ENCODE measurements at regions not wholly inside any gene's neighbourhood (a gene's known extent, or its start where the extent isn't known, plus 50 kb on each side); places are given as distances from the start of the nearest gene placed in this dataset.
A peak's percentile ranks its signal among the peaks of the same experiment; 100 is the strongest.
"Not testable (repeated sequence)": the region's sequence is repeated elsewhere in the genome, so short reads cannot be mapped to it uniquely, and the experiment has no call there.

DNA sequence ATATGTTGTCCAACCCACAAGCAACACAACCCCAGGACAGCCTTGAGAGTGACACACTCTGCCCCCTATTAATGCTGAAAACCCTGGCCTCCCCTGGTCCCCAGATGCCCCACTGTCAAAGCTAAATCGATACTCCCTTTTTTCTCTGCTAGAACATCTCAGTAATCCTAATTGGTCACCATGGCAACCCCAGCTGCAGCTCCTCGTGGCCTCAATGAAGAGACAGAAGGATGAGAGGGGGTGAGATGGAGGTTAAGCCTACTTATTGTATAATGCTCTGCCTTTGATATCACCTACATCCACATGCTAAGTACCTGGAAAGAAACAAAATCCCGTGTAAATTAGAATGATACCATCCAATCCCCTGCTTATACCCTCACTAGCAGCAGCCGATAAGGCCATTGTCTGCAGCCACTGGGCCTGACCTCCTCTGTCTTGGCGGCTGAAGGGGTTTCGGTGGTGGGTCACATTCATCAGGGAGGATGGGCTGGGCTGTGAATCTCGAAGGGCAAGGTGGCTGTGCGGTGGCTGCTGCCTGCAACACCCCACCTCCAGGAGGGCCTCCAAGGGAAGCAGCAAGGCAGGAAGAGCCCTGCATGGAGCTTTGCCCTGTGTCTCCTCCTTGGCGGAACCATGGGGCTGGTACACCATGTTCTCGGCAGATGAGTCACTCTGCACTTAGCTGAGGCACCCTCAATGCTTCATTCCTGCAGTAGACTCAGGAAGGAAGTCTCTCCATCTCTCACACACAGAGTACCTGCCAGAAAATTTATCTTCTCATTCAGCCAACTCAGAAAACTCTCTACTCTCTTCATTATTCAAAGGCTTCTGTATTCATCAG is 399.5 kb downstream of the BUD13 start:
- no peak for DNase-seq (ENCODE audit: low spot score)

DNA sequence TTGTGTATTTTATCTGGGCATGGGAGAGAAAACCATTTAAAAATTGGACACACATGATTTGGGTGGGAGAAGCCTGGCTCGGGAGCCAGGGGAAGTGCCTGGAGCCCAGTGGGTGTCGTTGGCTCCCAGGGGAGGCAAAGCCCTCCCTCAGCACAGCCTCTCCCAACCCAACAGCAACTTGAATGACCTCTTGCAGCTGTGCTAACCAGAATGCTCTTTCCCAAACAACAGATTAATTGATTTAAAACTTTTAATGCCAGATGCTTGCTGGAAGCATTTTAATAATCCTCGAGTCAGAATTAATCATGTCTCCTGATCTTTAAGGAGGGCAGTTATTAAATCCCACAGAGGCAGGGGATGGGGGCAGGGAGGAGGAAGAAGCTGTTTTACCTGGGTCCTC is 401.6 kb downstream of the BUD13 start:
- no peak for DNase-seq (ENCODE audit: low spot score)

DNA sequence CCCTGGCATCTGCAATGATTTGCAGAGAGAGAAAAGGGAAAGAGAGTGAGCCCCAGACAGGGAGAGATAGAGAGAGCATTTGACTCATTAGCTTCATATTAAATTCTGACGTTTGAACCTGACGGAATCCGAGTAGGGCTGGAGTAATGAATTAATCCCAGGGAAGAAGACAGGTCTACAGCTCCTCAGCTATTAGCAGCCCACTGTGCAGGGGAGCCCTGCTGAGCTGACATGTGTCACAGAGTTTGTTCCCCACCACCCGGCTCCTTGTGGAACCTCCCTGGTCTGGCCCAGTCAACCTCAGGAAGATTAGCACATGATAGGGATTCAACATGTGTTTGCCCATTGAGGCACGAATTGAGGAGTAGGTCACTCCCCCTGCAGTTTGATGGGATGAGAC is 404.0 kb downstream of the BUD13 start:
- DNase-seq (ENCODE audit: low spot score): no peak

DNA sequence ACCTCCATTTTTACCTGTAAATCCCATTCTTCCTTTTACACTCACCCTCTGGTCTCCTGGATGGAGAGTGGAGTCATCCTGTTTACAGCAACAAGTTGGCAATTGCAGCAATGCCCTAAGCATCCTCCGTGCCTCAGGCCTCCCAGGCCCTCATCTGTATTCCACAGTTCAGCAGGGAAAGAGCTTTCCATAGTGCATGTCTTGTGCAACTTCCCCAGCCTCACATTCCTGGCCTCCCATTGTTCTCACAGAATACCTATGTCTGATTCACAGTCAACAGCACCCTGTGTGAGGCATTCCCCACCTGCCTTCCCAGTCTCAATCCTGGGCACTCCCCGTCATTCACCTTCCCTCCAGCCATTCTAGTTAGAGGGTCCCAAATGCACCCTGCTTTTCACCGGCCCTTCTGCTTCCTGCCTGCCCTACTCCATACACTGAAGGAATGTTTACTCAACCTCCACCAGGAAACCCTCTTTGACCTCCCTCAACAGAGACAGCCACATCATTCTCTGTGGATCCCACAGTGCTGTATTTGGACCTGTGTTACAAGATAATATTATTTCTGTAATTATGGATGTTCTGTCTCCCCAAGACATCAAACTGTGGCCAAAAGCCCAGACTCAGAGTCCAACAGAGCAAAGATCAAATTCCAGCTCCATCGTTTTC is 405.7 kb downstream of the BUD13 start:
- DNase-seq (ENCODE audit: low spot score): peak; percentile 10

DNA sequence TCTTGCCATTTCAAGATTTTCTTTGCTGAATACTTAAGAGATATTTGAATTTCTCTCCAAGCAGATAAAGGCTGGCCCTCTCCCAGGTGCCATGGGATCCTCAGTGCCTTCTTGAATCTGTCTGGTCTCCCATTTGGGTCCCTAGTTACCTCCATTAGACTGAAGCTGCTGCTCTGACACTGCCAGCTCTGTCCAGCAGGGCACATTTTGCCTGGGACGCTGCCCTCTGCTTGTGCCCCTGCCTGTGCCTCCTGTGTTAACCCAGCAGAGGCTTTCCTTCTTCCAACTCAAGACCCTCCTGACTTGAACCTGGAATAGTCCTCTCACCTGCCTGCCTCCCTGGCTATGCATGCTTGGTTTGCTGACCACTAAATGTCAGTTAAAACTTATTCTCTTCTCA is 406.3 kb downstream of the BUD13 start:
- no peak for DNase-seq (ENCODE audit: low spot score)

DNA sequence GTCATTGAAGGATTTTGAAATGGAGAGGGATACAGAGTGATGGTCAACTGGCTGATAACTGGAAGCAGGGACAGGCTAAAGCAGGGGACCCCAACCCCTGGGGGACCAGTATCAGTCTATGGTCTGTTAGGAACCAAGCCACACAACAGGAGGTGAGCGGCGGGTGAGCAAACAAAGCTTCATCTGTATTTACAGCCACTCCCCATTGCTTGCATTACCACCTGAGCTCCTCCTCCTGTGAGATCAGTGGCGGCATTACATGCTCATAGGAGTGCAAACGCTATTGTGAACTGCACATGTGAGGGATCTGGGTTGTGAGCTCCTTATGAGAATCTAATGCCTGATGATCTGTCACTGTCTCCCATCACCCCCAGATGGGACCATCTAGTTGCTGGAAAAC is 407.9 kb downstream of the BUD13 start:
- DNase-seq (ENCODE audit: low spot score): not testable (repeated sequence)

DNA sequence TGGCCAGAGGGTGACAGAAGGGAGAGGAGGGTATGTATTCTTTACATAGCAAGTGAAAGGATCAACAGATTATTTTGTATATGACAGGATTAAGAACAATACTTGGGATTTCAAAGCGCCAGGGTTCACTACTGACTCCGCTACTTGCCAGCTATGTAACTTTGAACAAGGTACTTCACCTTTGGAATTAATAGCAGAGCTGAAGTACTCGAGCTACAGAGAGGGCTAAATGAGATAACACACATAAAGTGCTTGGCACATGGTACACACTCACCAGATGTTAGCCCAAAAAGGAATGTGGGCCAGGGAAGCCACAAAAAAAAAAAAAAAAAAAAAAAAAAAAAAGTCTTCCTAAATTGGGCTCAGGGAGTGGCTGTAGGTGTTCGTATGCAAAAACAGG is 408.4 kb downstream of the BUD13 start:
- DNase-seq (ENCODE audit: low spot score): no peak

DNA sequence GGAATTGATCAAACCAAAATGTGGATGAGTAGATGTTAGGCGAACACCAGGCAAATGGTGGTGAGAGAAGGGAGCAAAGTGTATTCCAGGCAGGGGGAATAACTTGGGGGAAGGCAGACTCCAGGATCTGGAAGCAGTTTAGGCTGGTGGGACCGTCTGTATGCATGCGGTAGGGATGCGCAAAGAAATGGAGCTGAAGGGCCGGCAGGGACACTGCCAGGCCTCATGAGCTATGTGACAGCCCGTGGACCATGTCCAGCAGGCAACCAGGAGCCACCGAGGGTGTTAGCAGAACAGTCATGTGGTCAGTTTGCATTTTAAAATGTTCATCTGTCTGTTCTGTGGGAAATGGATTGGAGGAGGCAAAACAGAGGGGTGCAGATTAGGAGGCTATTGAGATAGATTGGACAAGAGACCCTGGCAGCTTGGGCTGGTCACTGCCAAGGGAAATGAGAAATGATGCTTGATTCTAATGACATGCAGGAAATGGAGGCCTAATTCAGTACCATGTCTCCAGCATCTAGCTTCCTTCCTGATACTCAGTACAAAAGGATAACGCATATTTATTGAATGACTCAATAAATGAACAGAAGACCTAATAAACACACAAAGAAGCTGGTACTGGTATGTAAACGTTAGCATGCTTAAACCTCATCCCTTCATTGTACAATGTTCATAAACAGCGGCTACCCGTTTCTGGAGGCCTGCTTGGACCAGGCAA is 412.4 kb downstream of the BUD13 start:
- DNase-seq (ENCODE audit: low spot score): no peak

DNA sequence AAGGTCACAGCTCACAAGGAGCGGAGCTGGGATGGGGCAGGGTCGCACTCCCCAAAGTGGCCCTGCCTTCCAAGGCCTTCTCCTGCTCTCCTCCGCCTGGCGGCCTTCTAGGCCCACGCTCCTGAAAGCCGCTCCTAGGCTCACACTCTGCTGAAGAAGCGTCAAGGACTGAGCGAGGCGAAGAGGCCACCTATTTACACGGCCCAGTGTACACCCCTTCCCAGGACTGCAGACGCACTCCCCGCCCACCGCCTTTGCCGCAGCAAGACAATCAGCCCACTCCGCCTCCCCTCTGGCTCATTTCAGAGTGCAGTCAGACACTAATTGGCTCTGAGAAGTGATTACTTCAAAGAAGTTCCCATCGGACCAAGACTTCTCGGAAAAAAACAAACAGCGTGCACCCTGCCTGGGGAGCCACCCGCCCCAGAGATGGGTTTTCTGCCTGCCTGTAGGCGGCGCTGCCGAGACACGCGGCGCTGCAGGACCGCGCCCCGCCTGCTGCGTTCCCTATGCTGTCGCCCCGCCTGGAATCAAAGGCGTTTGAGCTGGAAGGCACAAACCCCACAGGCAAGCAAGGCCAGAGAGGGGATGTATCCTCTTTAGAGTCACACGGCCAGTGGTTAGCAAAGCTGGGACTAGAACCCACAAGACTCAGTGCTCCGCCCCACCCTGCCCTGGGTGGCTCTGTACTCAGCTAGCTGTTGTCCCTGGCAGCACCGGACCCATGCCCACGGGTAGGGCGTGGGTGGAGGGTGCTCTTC is 414.8 kb downstream of the BUD13 start:
- no peak for DNase-seq (ENCODE audit: low spot score)

DNA sequence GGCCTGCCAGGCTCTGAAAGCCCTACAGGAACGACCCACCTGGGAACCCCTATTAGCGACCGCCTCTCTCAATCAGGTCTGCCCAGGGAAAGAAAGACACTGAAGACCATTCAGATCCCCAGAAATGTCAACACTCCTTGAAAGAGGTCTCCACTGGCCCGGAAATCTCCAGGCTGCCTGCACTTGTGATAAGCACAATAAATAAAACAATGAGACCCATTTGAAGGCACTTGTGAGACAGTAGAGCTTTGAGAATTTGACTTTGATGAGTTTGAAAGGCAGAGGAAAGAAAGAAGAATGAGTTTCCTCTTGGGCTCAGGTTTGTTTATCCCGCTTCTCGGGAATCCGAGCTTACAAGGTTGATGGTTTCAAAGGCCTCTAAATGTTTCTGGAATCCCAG is 416.3 kb downstream of the BUD13 start:
- DNase-seq (ENCODE audit: low spot score): no peak

DNA sequence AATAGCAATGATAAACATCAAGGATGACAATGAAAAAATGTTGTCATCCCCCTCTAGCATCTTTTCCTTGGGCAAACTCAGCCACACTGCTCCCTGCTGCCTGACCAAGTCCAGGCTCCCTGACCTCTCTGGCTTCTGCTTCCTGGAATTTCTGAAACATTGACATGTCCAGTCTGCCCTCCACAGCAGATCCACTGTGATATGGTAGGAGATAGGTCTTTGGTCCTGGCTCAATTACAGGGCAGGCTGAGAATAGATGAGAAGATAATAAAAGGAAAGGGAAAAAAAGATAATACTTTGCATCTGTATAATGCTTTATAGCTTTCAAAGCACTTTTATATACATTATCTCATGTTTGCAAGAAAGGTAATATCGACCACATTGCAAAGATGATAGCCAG is 417.7 kb downstream of the BUD13 start:
- DNase-seq (ENCODE audit: low spot score): no peak

DNA sequence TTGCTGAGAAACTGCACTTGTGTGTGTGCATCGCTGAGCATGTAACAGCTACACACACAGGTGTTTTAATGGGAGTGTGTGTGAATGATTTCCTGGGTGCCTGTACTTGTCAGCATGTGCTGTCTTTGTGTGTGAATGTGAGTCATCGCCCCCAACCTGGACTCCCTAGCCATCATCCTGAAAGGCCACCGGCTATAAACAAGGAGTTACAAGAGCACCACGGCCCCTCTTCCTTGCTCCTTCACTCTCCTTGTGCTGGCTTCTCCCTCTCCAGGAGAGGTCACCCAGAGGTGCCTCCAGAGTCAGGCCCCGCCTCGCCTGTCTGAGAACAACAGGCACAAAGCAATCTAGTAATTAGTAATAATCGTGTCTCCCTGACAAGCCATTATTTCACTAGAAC is 419.2 kb downstream of the BUD13 start:
- DNase-seq (ENCODE audit: low spot score): no peak

DNA sequence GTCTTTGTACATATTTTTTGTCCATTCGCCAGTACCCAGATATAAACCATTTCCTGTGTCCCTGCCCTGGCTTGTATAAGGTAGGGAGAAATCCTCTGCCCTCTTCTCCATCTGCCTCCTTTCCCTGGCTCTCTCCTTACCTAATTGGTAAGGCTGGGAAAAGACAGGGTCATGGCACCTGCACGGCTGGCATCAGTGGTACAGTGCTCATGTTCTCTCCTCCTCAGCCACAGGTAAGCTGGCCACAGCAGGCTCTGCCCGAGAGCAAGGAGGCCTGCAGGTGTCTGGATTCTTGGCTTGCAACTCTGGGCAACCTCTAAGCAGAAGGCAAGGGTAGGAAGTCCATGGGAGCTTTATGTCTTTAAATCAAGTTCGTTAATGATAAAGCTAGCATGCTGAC is 419.9 kb downstream of the BUD13 start:
- DNase-seq (ENCODE audit: low spot score): no peak

DNA sequence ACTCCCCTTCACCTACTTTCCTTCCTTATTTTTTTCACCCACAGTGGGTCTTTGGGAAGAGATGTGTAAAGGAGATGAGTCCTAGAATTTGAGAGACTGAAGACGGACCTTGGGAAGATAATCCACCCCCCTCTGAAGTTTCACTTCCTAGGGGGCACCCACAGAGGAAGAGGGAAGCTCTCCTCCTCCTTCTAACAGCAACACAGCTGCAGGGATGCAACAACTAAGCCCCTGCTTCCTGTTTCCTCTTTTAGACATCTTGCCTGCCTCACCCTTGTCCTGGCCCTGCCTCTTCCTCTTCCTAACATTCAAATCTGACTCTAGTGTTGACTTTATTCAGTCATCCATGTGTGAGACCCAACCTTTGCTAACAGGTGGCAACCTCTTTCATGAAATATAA is 424.6 kb downstream of the BUD13 start:
- DNase-seq (ENCODE audit: low spot score): peak; percentile 80

DNA sequence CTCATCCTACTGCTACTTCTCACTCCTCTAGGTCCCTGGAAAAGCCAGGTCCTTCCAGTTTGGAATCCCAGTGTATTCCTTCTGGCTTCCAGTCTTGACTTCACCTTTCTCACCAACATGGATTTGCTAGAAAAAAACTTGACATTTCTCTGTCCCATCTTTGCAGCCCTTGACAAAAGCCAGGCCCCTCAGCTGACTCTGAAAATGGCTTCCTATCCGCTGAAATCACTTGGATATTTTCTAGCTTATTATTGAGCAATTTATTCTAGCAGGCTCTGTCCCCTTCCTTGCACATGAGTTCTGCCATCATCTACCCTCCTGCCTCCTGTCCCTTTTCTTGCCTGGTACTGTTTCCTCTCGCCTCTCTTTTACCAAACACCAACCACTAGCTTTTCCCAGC is 427.2 kb downstream of the BUD13 start:
- no peak for DNase-seq (ENCODE audit: low spot score)

DNA sequence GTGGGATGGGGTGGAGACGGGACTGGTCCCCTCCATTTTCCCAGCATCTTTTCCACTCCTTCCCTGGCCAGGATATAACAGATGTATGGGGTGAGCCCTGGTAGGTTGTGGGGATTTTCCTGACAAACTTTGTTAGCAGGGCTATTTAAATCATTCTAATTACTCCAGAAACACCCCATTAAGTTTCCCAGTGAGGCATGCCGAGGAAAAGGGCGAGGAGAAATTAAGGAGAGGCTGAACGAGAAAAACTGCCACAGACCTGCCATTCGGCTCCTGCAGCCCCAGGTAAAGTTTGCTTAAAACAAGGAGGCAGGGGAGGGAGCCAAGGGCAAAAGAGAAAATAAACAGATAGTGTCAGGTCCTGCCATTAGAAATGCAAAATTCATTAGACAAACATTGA is 428.2 kb downstream of the BUD13 start:
- no peak for DNase-seq (ENCODE audit: low spot score)

DNA sequence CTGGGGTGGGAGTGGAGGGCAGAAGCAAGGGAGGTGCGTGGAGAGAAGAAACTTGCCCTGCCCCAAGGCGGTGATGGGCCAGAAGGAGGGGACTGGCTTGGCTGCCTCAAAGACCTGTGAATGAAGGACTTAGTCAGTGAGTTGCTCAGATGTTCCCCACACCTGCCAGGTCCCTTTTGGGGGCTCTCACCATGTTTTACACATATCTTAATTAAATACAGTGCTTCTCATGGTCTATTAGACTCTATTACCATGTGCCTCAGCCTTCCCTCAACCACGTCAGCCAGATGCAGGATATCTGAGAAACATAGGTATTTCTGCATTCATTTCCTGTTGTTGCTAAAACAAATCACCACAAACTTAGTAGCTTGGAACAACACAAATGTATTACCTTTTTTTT is 429.5 kb downstream of the BUD13 start:
- DNase-seq (ENCODE audit: low spot score): no peak

DNA sequence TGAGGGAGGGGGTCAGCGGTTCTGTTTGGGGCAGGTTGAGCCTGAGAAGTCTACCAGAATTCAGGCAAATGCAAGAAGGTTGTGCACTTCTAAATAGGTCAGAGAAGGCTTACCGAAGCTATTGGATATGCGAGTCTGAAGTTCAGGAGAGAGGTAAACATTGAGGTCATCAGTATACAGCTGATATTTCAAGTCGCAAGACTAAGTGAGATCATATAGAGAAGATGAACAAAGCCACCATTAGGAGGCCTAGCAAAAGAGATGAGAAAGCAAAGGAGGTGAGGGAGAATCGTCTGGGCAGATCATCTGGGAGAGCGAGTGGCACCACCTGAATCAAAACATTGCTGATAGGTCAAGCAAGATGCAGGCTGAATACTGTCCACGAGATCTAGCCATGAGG is 430.6 kb downstream of the BUD13 start:
- DNase-seq (ENCODE audit: low spot score): no peak

DNA sequence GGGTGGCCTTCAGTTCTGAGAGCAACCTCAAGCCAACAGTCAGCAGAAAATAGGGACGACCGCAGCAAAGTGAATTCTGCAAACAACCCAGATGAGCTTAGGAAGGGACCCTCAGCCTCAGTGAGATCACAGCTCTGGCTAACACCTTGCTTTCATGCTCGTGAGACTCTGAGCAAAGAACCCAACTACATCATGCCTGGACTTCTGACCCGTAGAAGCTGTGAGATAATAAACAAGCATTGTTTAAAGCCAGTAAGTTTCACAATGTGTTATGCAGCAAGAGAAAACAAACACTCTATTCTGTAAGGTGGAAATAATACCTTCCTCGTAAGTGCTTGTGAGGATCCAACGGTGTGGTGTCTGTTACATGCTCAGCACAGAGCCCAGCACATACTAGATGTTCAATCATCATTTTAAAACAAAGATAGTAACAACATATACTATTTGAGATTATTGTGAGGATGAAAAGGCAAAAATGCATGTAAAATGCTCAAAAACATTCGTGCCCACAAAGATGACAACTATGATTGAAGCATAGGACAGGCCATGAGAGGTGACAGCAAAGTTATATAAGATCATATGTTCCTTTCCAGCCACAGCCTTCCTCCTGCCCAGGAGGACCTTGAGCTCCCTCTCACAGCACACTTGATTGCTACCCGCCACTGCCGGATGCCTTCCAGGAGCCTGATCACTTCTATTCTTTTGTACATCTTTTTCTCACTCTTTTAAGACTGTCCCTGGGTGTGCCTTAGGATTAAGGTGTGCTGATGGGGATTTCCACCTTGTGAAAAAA is 433.3 kb downstream of the BUD13 start:
- no peak for DNase-seq (ENCODE audit: low spot score)

DNA sequence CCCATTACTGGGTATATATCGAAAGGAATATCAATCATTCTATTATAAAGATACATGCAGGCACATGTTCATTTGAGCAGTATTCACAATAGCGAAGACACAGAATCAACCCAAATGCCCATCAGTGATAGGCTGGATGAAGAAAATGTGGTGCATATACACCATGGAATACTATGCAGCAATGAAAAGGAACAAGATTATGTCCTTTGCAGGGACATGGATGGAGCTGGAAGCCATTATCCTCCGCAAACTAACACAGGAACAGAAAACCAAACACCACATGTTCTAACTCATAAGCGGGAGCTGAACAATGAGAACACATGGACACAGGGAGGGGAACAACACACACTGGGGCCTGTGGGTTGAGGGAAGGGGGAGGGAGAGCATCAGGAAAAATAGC is 434.3 kb downstream of the BUD13 start:
- not testable (repeated sequence) for DNase-seq (ENCODE audit: low spot score)

DNA sequence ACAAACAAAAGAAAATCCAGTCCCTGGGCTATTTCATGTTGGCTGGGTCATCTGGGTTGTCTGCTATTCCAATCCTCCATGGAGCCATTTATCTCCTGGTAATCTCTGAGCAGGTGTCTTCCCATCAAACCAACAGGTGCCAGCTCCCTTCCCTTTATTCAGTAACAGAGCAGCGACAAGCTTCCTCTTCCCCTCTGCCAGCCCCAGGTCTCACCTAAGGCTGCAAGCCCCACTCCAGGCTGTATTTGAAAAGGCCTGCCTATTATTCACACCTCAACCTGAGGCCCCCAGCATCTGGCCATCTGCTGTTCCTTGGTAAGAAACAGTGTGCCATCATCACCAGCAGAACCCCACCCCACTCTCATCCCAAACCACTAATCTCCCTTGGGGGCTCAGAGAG is 436.2 kb downstream of the BUD13 start:
- DNase-seq (ENCODE audit: low spot score): no peak

DNA sequence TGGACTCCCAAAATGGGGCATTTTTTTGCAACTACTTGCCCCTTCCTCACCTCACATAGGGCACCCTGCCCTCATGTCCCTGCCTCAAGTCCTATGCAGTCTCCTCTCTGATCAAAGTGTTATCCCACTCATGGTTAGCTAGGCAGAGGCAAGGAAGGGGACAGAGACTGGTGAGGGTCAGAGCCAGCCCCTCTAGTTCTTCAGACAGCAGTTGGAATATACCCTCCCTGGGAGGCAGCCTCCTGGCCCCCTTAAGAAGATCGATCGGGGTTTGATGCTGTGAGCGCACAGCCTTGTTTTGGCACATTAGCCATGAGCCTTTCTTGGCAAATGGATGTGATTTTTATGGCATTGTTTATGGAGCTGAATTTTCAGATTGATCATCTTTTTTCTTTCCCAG is 436.9 kb downstream of the BUD13 start:
- DNase-seq (ENCODE audit: low spot score): no peak
